Endothelial cell of umbilical vein (primary cell): ENCODE measurements at regions not wholly inside any gene's neighbourhood (a gene's known extent, or its start where the extent isn't known, plus 50 kb on each side); places are given as distances from the start of the nearest gene placed in this dataset.

Experiments
- BruUV-seq: library from RNA; stranded (reverse); fragments of 400-500 nt; replicated peaks from 2 replicates; lab custom pipeline; 2021; lab: Mats Ljungman, UMichigan
- CTCF ChIA-PET: fragments of 300-600, 350-600 bp; sonication (Branson Sonifier 250); formaldehyde crosslinking; loops from one replicate; lab custom pipeline; 2021; ENCODE audit warnings: antibody characterized with exemption, inconsistent platforms; lab: Charles Lee
- POLR2A ChIA-PET: fragments of 300-600, 350-600 bp; sonication (Branson Sonifier 250); formaldehyde crosslinking; loops from one replicate; lab custom pipeline; 2021; ENCODE audit warnings: antibody characterized with exemption, inconsistent platforms; lab: Charles Lee
- DNase-seq: peaks from one replicate; pipeline ENCODE4 v3.0.0-alpha.2; 2011; ENCODE audit warnings: low read depth, low spot score
- FAIRE-seq: peaks from 2 replicates; lab custom pipeline; 2011; peaks lifted over from hg19 to GRCh38; lab: Jason Lieb, UNC
- H2AFZ ChIP-seq: 2 replicates; pipeline ENCODE4 v1.6.0; 2012; ENCODE audit warnings: low read depth, low read length, control low read depth, inconsistent platforms
- H3K27ac ChIP-seq: 2 replicates; pipeline ENCODE4 v1.5.1; 2011; ENCODE audit warnings: low read depth, mild to moderate bottlenecking, control low read depth, low read length, moderate library complexity; ENCODE audit not compliant: insufficient read depth
- H3K27me3 ChIP-seq, 2 experiments: 2 replicates each; pipeline versions ENCODE4 v1.6.0 to v1.6.1; 2011; ENCODE audit warnings: low read length in 2 of 2, mixed read lengths in 1 of 2; ENCODE audit not compliant: control insufficient read depth in 2 of 2, insufficient read depth in 2 of 2
- H3K36me3 ChIP-seq, 2 experiments: 2 replicates in 1 of 2; 3 replicates in 1 of 2; pipeline ENCODE4 v1.5.1; 2011; ENCODE audit warnings: low read length in 2 of 2, mild to moderate bottlenecking in 1 of 2, moderate library complexity in 1 of 2; ENCODE audit not compliant: control insufficient read depth in 2 of 2, insufficient read depth in 2 of 2; ENCODE audit errors: extremely low read depth in 1 of 2
- H3K4me1 ChIP-seq: 3 replicates; pipeline ENCODE4 v1.5.1; 2011; ENCODE audit warnings: mild to moderate bottlenecking, low read length; ENCODE audit not compliant: control insufficient read depth, insufficient read depth; ENCODE audit errors: extremely low read depth
- H3K4me2 ChIP-seq: 2 replicates; pipeline ENCODE4 v1.6.1; 2011; ENCODE audit warnings: low read length, control low read depth, mixed read lengths; ENCODE audit not compliant: insufficient read depth
- H3K4me3 ChIP-seq, 3 experiments: fragments of 200-600 bp in 1 of 3; sonication (generic), shearing (Covaris generic) in 1 of 3; replicated peaks in 1 of 3; 2 replicates each; pipeline ENCODE4 v1.5.1; 2011 to 2016; ENCODE audit warnings: control low read depth in 3 of 3, low read length in 3 of 3, mild to moderate bottlenecking in 2 of 3, inconsistent platforms in 1 of 3, low read depth in 1 of 3, moderate library complexity in 1 of 3; ENCODE audit not compliant: insufficient read depth in 1 of 3
- H3K79me2 ChIP-seq: 2 replicates; pipeline ENCODE4 v1.6.0; 2012; ENCODE audit warnings: low read length, inconsistent platforms; ENCODE audit not compliant: control insufficient read depth, insufficient read depth
- H3K9ac ChIP-seq: replicated peaks from 2 replicates; pipeline ENCODE3; 2011; ENCODE audit warnings: low read length, control low read depth; ENCODE audit not compliant: insufficient read depth; ENCODE audit errors: extremely low read depth
- H3K9me1 ChIP-seq: replicated peaks from 3 replicates; pipeline ENCODE4 v1.6.0; 2011; ENCODE audit warnings: mild to moderate bottlenecking, low read length; ENCODE audit not compliant: control insufficient read depth, insufficient read depth; ENCODE audit errors: extremely low read depth
- H3K9me3 ChIP-seq: replicated peaks from 2 replicates; pipeline ENCODE4 v1.5.1; 2012; ENCODE audit warnings: low read length, inconsistent platforms; ENCODE audit not compliant: control insufficient read depth, insufficient read depth
- H4K20me1 ChIP-seq: replicated peaks from 2 replicates; pipeline ENCODE3; 2011; ENCODE audit warnings: mild to moderate bottlenecking, low read length; ENCODE audit not compliant: control insufficient read depth, insufficient read depth; ENCODE audit errors: extremely low read depth
- CTCF ChIP-seq, 2 donors: IDR thresholded peaks; 1 replicate in 1 of 2; 2 replicates in 1 of 2; pipeline ENCODE4 v1.5.1; 2011; ENCODE audit warnings: low read length in 2 of 2, mild to moderate bottlenecking in 2 of 2, moderate library complexity in 2 of 2, control low read depth in 1 of 2, inconsistent platforms in 1 of 2, low read depth in 1 of 2; ENCODE audit not compliant: insufficient read depth in 1 of 2; ENCODE audit errors: extremely low read depth in 1 of 2
- EZH2 ChIP-seq: IDR thresholded peaks from 2 replicates; pipeline ENCODE4 v1.6.1; 2012; ENCODE audit warnings: borderline replicate concordance, low read depth, mild to moderate bottlenecking, moderate library complexity, low read length, inconsistent platforms; ENCODE audit not compliant: severe bottlenecking
- FOS ChIP-seq: IDR thresholded peaks from 2 replicates; pipeline ENCODE4 v1.6.1; 2011; ENCODE audit warnings: mild to moderate bottlenecking, low read length, moderate library complexity, borderline replicate concordance; ENCODE audit not compliant: insufficient read depth
- GATA2 ChIP-seq: IDR thresholded peaks from 2 replicates; pipeline ENCODE4 v1.7.0; 2011; ENCODE audit warnings: low read depth, mild to moderate bottlenecking, moderate library complexity, mixed read lengths, low read length; ENCODE audit not compliant: insufficient read length, insufficient read depth
- JUN ChIP-seq: IDR thresholded peaks from 2 replicates; pipeline ENCODE4 v1.6.1; 2011; ENCODE audit warnings: borderline replicate concordance, low read depth; ENCODE audit not compliant: insufficient read length, insufficient read depth
- MAX ChIP-seq: IDR thresholded peaks from 2 replicates; pipeline ENCODE4 v1.6.1; 2011; ENCODE audit not compliant: insufficient read depth, insufficient read length
- MYC ChIP-seq: IDR thresholded peaks from one replicate; pipeline ENCODE4 v1.6.1; 2011; ENCODE audit warnings: mild to moderate bottlenecking, low read depth, low read length
- POLR2A ChIP-seq: IDR thresholded peaks from 2 replicates; pipeline ENCODE4 v1.6.1; 2012; ENCODE audit warnings: low read depth, mild to moderate bottlenecking, control low read depth, low read length
- POLR2AphosphoS5 ChIP-seq: IDR thresholded peaks from 2 replicates; pipeline ENCODE4 v1.6.1; 2012; ENCODE audit warnings: low read depth, mild to moderate bottlenecking, control low read depth, low read length, moderate library complexity; ENCODE audit not compliant: insufficient read depth
- dilution Hi-C: fragments of 300-500 bp; cut with MboI; formaldehyde crosslinking; loops from one replicate; pipeline ENCODE4 v1.15.0; 2019; ENCODE audit warnings: low sequenced_read_pairs; ENCODE audit not compliant: extremely low pct_ligation_motif_present
- intact Hi-C: fragments of 100-400 bp; cut with micrococcal nuclease; formaldehyde crosslinking; loops from one replicate; pipeline ENCODE4 v1.10.0; 2022

- Histone ChIP-seq H3K9me3 (no peaks in the 10 kb centered on the region), H3K4me3 (no peak overlapping the region), H3K9ac (no peak overlapping the region), H4K20me1 (no peaks in the 10 kb centered on the region), H3K27ac (no peak overlapping the region), H3K27me3 (no peaks in the 10 kb centered on the region), H3K4me1 (no peaks in the 10 kb centered on the region), H3K9me1 (no peaks in the 10 kb centered on the region), H3K36me3 (no peaks in the 10 kb centered on the region), H2AFZ (no peak overlapping the region), H3K4me2 (no peak overlapping the region), H3K79me2 (no peaks in the 10 kb centered on the region)
- CTCF ChIA-PET: no interaction called here
- dilution Hi-C loops (no loop called here), intact Hi-C loops (no loop called here)
- BruUV-seq: no TSS peak
- no peak for FAIRE-seq
- peak in 1 of 2 donors; percentile 11 for TF ChIP-seq CTCF (IDR thresholded peaks at IDR 0.05; ENCODE audit: extremely low read depth in 1 of 2, insufficient read depth in 1 of 2, low read depth in 1 of 2, low read length in 2 of 2)
- TF ChIP-seq JUN: no peak
- no peak for DNase-seq
- POLR2A ChIA-PET: no interaction called here
These were observed 204.5 kb upstream of the RPL38 start for GRCh38 chr17:73998653-73999645.

- intact Hi-C loops: no loop called here
- CTCF ChIA-PET: no interaction called here
- H3K4me1 ChIP-seq: no peaks in the 10 kb centered on the region
- H3K27me3 ChIP-seq: no peaks in the 10 kb centered on the region
- no peak overlapping the region for H3K4me3 ChIP-seq
- H2AFZ ChIP-seq: no peak overlapping the region
- FAIRE-seq (no peak), DNase-seq (no peak)
- POLR2A ChIA-PET: interaction anchor here (0.6 kb wide), 1 partner anchor 869 kb away, joined by 4 read pairs; no protein-coding TSS in a partner anchor
- H3K79me2 ChIP-seq: no peaks in the 10 kb centered on the region
- H3K9me1 ChIP-seq: no peaks in the 10 kb centered on the region
- no peak overlapping the region for H3K9ac ChIP-seq
- H3K4me2 ChIP-seq: no peak overlapping the region
- BruUV-seq: no TSS peak
- H3K27ac ChIP-seq: no peak overlapping the region
- dilution Hi-C loops: no loop called here
- H3K36me3 ChIP-seq: no peaks in the 10 kb centered on the region
- no peak for TF ChIP-seq JUN
- no peak for TF ChIP-seq POLR2A
- TF ChIP-seq MAX: no peak
- TF ChIP-seq POLR2AphosphoS5: no peak
- TF ChIP-seq MYC: no peak
- no peak for TF ChIP-seq CTCF (IDR thresholded peaks at IDR 0.05; ENCODE audit: extremely low read depth in 1 of 2, insufficient read depth in 1 of 2, low read depth in 1 of 2, low read length in 2 of 2)
- no peak for TF ChIP-seq FOS
- no peak for TF ChIP-seq EZH2
- TF ChIP-seq GATA2: no peak
- H3K9me3 ChIP-seq: no peaks in the 10 kb centered on the region
- H4K20me1 ChIP-seq: no peaks in the 10 kb centered on the region
These were observed 202.3 kb upstream of the RPL38 start for GRCh38 chr17:74001145-74001544.
